ENCODE measurements at regions not wholly inside any gene's neighbourhood (a gene's known extent, or its start where the extent isn't known, plus 50 kb on each side); places are given as distances from the start of the nearest gene placed in this dataset.
"Not testable (repeated sequence)": the region's sequence is repeated elsewhere in the genome, so short reads cannot be mapped to it uniquely, and the experiment has no call there.

GRCh38 chr1:5603353-5604104, 388.7 kb downstream of the NPHP4 start:
- TF ChIP-seq CTCF (IDR thresholded peaks at IDR 0.05) = no peak
- H3K9ac ChIP-seq = no peak overlapping the region
- no peaks in the 10 kb centered on the region for H3K4me1 ChIP-seq
- H3K4me3 ChIP-seq (ENCODE audit: low read depth, low read length) = no peak overlapping the region
- no peaks in the 10 kb centered on the region for H3K36me3 ChIP-seq (ENCODE audit: control insufficient read depth, insufficient read depth, low read length)
- no peak overlapping the region for H3K4me2 ChIP-seq (ENCODE audit: low read length)
- H3K27ac ChIP-seq = no peak overlapping the region
- H2AFZ ChIP-seq = no peak overlapping the region
- no peaks in the 10 kb centered on the region for H3K79me2 ChIP-seq
- no peaks in the 10 kb centered on the region for H3K9me3 ChIP-seq (ENCODE audit: control insufficient read depth, low read length)
- no peaks in the 10 kb centered on the region for H3K27me3 ChIP-seq (ENCODE audit: control insufficient read depth, insufficient read depth, low read length)

DNA sequence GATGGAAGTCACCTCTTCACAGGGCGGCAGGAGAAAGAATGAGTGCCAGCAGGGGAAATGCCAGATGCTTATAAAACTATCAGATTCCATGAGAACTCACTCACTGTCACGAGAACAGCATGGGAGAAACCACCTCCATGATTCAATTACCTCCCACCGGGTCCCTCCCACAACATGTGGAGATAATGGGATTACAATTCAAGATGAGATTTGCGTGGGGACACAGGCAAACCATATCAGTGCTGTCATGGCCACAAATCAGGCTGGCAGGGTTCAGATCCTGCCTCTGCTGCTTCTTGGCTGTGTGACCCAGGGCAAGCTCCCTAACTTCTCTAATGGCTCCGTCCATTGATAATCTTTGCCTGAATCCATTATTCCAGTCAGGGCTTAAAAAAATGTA, 389.5 kb downstream of the NPHP4 start:
- H3K36me3 ChIP-seq (ENCODE audit: control insufficient read depth, insufficient read depth, low read length); H3K27ac ChIP-seq; H3K4me1 ChIP-seq; H3K9me3 ChIP-seq (ENCODE audit: control insufficient read depth, low read length); H3K4me2 ChIP-seq (ENCODE audit: low read length); H3K4me3 ChIP-seq (ENCODE audit: low read depth, low read length); H3K9ac ChIP-seq; H3K79me2 ChIP-seq; H3K27me3 ChIP-seq (ENCODE audit: control insufficient read depth, insufficient read depth, low read length); H2AFZ ChIP-seq: not testable (repeated sequence)

DNA sequence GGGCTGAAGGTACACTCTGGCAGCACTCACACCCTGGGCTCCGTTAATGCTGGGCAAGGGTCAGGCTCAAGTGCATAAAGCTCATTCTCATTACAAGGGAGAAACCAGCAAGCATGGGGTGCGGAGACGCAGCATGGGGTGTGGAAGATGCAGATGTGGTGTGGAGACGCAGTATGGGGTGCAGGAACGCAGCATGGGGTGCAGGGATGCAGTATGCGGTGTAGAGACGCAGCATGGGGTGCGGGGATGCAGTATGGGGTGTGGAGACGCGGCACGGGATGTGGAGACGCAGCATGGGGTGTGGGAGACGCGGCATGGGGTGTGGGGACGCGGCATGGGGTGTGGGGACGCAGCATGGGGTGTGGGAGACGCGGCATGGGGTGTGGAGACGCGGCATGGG, 390.7 kb downstream of the NPHP4 start:
- H2AFZ ChIP-seq = no peak overlapping the region
- H3K27me3 ChIP-seq (ENCODE audit: control insufficient read depth, insufficient read depth, low read length) = no peaks in the 10 kb centered on the region
- no peaks in the 10 kb centered on the region for H3K9me3 ChIP-seq (ENCODE audit: control insufficient read depth, low read length)
- no peak overlapping the region for H3K4me3 ChIP-seq (ENCODE audit: low read depth, low read length)
- H3K27ac ChIP-seq = no peak overlapping the region
- no peak for TF ChIP-seq CTCF (IDR thresholded peaks at IDR 0.05)
- no peaks in the 10 kb centered on the region for H3K36me3 ChIP-seq (ENCODE audit: control insufficient read depth, insufficient read depth, low read length)
- H3K79me2 ChIP-seq = no peaks in the 10 kb centered on the region
- no peak overlapping the region for H3K4me2 ChIP-seq (ENCODE audit: low read length)
- no peaks in the 10 kb centered on the region for H3K4me1 ChIP-seq
- H3K9ac ChIP-seq = no peak overlapping the region

DNA sequence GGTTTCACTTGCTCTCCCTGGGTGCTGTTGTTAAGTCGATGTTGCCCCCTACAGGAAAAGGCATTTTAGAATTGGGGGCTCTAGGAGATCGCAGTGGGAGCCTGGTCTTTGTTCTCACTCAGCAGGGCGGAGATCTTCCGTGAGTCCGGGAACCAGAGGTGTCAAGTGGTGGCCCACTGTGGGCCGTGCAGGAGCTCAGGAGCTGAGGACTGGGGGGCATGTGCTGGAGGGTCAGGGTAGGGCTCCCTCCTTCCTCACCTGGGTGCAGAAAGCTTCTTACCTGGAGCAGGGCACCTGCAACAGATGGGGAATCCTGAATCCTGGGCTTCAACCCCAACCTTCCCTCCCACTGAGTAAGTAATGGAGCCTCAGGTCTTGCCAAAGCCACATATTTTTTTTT, 392.7 kb downstream of the NPHP4 start:
- Histone ChIP-seq H3K9me3 (ENCODE audit: control insufficient read depth, low read length) (no peaks in the 10 kb centered on the region), H3K9ac (no peak overlapping the region), H2AFZ (no peak overlapping the region), H3K27ac (no peak overlapping the region), H3K36me3 (ENCODE audit: control insufficient read depth, insufficient read depth, low read length) (no peaks in the 10 kb centered on the region), H3K4me2 (ENCODE audit: low read length) (no peak overlapping the region), H3K79me2 (no peaks in the 10 kb centered on the region), H3K4me3 (ENCODE audit: low read depth, low read length) (no peak overlapping the region), H3K4me1 (no peaks in the 10 kb centered on the region), H3K27me3 (ENCODE audit: control insufficient read depth, insufficient read depth, low read length) (no peaks in the 10 kb centered on the region)
- TF ChIP-seq CTCF (IDR thresholded peaks at IDR 0.05) = no peak

- Histone ChIP-seq H3K27me3 (ENCODE audit: control insufficient read depth, insufficient read depth, low read length) (no peaks in the 10 kb centered on the region), H3K4me3 (ENCODE audit: low read depth, low read length) (no peak overlapping the region), H3K27ac (no peak overlapping the region), H3K36me3 (ENCODE audit: control insufficient read depth, insufficient read depth, low read length) (no peaks in the 10 kb centered on the region), H3K9ac (no peak overlapping the region), H3K79me2 (no peaks in the 10 kb centered on the region), H2AFZ (no peak overlapping the region), H3K4me2 (ENCODE audit: low read length) (no peak overlapping the region), H3K4me1 (no peaks in the 10 kb centered on the region), H3K9me3 (ENCODE audit: control insufficient read depth, low read length) (no peaks in the 10 kb centered on the region)
- TF ChIP-seq CTCF (IDR thresholded peaks at IDR 0.05) = no peak
Observed at GRCh38 chr1:5598824-5599395, 393.3 kb downstream of the NPHP4 start.
